ENCODE measurements at regions not wholly inside any gene's neighbourhood (a gene's known extent, or its start where the extent isn't known, plus 50 kb on each side); places are given as distances from the start of the nearest gene placed in this dataset.

DNA sequence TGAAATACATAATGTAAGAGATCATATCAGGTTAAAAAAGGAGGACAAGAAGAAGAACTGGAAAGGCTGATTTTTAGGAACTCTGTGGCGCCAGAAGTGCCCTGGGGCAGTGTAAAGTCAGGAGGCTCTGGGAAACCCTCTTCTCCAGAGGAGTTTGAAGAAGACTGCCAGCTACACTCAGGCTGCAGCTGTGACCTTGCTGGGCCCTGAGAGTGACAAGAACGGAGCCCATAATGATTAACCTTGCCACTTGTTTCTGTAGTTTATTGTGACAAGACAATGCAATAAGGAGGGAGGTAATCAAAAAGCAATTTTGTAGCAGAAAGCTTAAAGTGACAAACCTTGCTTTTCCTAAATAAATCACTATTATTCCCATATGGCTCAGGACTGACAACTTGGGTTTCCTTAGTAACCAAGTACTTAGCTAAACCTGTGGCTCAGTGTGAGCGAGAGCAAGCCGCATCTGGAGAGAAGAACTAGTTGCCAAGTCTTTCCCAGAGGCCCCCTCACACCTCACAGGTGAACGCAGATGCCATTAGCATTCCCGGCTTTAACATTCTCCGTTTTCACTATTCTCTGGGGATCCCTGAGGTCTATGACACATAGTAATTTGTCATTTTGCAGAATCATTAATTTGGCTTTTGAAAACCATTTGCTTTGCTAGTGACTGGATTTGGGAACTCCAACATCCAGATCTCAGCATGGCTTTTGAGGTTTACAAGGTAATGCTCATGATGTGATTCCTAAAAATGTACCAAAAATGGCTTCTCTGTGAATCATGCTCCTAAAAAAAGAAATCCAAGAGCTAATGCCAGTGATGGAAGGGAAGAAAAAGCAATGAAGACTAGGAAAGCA lies 115.9 kb downstream of the OMA1 start:
- no peak for DNase-seq

DNA sequence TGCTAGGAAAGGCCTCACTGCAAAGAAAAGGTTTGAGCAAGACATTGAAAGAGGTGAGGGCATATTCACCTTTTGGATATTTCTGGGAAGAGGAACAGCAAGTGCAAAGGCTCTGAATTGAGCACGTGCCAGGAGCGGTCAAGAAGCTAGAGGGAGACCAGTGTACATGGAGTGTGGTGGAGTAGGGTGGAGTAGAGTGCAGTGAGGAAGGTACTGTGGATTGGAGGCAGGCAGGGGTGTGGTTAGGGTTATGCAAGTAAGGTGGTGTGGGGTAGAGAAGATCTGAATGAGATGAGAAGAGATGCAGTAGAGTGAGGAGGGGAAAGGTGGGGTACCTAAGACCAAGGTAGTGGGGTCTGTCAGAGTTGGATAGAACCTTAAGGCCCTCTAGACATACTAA lies 119.6 kb downstream of the OMA1 start:
- no peak for DNase-seq

DNA sequence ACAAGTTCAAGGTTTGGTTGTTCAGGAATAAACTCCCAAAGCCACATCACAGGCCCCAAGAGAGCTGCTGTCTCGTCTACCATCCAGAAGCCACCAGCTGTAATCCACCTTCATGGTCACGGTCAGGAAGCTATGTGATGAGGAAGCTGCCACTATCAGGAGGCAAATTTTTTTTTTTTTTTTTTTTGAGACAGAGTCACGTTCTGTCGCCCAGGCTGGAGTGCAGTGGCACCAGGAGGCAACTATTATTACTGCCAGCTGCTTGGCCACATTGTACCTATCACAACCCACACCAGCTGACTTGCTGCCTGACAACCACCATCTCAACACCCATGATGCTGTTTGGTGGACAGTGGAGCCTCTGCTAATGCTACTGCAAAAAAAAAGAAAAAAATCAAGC lies 124.1 kb downstream of the OMA1 start:
- DNase-seq = no peak

DNA sequence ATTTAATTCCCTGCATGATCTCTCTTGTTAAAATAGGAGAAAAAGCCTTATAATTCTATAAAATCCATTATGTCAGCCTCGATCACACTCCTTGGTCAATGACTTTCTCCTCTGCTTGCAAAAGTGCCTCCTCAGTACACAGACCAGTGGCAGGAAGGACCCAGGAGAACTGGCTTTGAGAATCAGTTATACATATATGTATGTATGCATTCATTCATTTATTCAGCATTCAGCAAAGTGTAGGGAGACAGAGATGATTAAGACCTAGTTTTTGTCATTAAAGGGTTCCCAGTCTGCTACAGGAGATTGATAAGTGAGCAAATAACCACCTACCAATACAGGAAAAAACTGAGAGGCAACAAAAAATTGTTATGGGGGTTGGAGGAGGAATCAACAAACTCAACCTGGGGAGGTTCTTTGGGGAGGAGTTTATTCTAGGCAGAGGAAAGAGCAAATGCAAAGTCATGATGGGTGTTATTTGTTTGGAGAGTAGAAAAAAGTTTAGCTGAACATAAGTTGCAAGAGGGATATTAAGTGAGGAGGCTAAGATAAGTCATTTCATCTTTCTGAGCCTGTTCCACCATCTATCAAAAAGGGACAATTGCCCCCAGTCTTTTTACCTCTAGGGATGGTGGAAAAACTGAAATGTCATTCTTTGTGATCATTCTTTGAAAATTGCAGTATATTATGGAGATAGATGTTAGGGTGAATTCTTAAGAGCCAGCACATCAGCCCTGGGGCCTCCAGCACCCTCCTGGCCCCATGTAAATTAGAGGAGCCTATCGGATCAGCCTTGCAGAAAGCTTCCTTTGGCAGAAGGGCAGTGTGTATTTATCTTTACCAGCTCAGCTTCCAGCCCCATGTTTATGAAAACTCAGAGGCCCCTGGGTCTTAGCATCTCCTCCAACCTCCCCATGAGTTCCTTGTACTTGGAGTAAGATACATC lies 128.0 kb downstream of the OMA1 start:
- DNase-seq = no peak

DNA sequence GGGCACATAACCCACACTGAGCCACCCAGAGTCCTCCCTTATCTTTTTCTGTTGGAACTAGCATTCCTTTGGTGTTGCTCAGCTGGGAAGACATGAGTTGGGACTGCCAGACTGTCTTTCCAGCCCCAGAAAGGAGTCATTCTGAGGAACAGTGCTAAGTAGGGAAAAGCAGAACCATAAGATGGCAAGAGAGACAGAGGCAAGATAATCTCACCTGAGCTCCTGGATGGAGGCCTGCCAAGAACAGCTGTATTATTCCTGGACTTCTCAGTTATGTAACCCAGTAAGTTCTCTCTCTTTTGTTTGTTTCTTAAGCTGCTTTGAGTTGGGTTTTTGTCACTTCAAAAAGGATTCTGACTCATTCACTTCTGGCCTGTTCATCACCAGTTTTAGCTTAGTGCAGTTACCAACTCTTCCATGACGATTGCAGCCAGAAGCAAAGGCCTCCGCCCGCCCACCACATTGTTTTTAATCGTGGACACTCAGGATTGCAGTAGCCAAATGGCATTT lies 134.4 kb downstream of the OMA1 start:
- DNase-seq = no peak

DNA sequence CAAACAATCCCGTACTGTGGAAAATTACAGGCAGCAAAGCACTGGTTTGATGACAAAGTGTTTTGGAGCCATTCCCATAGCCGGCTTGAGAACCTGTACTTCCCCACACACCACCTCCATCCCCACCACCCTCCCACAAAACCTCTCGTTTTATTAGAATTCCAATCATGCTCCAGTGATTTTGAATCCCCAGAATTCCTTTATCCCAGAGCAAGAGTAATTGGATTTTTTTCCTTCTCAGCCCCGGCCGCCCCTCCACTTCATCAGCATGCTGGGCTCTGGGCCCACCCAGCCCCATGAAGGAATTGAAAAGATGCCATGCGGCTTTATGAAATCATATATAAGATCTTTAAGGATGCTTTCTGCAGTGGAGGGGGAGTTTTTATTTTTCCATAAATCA lies 136.6 kb downstream of the OMA1 start:
- DNase-seq = no peak

DNA sequence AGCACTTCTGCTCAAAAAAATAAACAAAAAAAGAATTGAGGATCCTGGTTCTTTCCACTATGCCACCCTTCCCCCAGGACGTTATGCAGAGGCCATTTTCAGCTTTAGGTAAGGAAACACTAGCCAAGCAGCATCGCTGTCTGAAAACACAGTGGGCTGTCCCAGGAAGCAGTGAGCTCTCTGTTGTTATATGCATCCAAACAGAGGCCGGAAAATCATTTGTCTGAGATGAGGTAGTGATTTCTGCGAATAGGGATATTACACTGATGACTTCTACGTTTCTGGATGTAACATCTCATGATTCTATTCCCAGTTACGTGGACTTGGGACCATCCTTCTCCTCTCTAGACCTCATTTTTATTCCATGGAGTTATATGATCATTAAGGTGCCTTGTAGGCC lies 137.2 kb downstream of the OMA1 start:
- DNase-seq = no peak

DNA sequence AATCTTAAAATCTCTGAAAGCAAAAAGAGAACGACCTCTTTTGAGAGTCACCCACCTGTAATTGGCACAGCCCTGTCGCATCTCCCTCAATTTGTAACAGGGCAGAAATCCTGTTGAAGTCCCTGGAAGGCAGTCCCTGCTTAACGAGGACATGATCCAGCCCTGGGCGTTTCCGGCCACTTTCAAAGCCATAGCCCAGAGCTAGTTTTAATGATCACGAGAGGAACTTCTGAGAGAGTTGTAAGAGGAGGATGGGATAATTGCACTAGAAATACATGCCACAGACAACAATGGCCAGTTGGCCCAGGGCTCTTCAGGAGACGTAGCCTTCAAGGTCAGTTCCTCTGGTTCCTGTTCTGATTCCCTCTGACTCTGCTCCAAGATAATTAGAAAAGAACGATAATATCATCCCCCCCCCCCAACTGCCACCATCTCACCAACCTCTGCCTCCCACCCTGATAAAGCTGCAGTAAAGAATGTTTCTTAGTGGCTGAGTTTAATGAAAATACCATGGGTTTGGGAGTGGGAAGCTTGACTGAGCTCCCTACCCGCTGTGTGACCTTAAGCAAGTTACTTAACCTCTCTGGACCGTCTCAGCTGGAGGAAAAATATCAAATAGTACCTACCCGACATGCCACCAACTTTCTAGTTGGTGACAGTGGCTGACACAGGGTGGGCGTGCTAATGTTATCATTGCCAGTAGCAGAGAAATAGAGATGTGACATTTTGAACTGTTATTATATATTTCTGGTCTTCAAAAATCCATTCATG lies 140.0 kb downstream of the OMA1 start:
- DNase-seq = no peak

DNA sequence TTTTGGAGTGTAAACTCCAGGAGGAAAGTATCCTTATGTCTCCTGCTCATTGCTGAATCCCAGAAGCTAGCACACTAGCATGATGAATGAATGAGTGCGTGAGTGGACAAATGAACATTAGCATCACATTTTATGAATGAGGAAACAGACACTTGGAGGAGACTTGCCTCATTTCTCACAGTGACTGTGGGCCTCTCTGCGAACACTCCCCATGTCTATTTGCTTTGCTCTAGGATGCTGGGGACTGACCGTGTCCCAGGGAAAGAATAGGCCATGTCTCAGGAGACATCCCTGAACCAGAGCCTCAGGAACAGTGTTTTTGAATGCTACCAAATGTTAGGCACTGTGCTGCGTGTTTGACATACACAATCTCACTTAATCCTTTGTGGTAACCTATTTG lies 140.9 kb downstream of the OMA1 start:
- DNase-seq = no peak

DNA sequence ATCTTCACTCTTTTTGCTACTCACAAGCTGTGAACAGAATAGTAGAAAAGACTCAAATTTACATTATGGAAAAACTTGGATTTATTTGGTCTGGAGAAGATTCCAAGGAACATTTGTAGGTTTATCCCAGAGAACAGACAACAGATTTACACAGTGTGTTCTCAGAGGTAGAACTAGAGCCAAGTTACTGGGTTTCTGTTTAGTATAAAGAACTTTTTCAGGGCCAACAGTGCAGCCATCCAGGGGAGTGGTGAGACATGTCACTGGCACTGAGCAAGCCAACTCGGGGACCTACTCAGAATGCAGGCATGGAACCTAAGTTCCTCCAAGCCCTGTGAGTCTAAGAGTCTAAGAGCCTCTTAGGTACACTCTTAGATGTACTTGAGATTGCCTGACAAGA lies 142.6 kb downstream of the OMA1 start:
- DNase-seq = no peak

DNA sequence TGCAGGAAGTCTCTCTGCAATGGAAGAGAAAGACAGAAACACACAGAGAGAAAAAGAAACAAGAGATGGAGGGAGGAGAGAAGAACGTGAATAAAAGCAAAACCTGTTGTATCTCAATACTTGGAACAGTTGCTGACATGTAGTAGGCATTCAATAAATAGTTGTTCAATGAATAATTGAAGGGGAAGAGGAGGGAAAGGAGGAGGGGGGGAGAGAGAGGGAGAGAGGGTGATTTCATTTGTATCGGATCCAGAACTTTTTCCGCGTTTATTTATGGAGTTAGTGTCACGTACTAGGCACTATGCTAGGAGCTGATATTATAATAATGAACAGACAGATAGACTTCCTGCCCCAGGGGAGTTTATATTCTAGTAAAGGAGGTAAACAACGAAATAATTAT lies 144.1 kb downstream of the OMA1 start:
- no peak for DNase-seq

DNA sequence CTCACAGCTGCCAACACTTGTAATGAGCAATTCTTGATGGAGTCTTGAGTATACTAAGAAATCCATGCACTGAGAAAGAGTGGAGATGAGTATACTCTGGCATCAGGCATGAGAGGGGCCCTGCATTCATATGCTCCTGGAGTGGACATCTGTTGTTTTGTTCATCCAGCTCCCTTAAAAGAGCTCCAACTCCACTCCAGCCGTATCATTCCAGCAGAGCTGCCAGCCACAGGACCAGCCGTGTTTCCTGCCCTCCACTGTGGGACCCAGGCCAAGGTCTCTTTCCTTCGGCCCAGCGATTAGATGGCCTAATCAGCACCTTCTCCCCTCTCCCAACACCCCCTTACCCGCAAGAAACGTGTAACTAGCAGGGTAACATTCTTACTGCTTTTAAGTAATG lies 144.5 kb downstream of the OMA1 start:
- no peak for DNase-seq

DNA sequence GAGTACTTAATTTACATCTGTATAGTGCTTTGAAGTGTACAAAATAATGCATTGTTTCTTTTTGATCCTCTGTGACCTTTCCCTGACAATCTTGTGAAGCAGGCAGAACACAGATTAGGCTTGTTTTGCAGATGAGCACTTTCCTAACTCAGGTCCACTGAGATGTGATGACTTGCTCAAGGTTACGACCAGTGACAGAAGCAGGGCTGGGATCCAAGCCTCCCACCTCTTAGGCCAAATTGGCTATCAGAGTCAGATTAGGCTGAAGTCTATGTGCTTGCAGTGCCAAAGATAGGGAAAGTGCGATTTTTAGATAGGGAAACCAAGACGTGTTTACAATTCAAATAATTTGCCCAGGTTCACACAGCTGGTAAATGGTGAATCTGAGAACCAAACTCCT lies 147.3 kb downstream of the OMA1 start:
- DNase-seq = no peak

DNA sequence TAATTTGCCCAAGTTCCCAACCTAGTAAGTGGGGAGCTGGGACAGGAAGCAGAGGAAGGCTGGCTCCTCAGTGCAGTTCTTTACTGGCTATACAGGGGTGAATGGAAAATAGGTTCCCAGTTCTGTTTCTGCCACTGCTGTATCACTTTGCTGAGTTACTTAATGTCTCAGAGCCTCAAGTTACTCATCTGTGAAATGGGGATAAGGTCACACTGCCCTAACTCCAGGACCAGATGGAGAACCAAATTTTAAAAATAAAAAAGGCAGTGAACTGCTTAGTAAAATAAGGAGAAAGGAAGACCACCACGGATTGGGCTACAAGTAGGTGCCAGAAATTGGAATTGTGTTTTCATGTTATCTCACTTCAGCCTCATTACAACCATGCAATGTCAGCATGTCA lies 147.8 kb downstream of the OMA1 start:
- DNase-seq = no peak

DNA sequence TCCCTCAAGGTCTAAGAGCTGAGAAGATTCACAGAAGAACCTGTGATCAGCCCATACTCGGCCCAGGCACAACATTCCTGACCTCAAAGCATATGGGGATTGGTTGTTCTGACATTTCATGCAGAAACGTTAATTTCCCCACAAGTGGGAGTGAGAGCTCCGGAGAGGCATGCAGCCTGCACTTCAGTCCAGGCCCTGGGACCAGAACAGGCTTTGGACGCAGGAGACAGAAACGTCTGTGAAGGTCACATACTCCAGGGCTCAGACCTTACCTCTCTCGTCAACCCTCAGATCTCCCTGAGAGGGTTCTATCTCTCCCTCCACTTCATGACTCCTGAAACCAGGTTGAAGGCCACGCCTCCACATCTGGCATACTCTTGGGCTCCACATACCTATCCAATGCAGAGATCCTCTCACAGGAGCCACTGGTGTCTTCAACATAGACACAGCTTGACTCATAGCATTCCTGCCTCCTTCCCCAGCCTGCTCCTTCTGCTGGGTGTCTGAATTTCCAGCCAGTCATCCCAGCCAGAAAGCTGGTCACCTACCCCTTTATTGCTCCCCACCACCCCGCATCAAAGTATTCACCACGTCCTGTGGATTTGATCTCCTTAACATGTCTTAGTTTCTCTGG lies 149.2 kb downstream of the OMA1 start:
- DNase-seq = no peak

DNA sequence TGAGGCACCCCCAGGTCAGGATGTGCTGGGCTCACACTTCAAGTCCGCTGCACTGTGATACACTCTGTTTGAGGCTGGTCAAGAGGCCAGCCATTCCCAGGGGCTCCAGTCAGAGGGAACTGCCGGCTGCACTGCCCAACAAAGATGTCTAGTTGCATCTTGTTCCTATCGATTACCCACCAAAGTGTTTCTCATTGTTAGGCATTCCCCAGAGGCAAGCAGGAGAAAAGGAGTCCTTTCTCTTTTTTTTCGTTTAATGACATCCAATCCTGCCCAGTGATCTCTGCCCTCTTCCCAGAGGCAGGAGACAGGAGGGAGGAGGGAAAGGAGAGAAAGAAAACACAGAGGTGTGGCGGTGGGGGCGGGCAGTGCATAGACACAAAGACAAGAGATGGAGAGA lies 150.4 kb downstream of the OMA1 start:
- DNase-seq = no peak

DNA sequence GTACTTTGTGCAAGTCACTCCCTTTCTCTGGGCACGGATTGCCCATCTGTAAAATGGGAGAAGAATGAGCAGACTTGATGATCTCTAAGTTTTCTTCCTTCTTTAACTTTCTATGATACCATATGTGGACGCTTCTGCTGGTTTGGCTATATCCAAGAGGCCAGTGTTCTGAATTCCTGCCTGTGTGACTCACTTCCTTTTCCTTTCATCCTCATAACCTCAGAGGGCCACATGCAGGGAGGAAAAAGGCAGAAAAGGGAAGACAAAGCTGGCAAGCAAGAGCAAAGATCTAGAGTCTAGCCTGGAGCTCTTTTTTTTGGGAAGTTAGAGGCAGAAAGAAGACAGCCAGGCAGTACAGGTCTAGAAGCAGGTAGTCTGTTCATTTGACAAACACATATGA lies 151.2 kb downstream of the OMA1 start:
- DNase-seq = no peak

DNA sequence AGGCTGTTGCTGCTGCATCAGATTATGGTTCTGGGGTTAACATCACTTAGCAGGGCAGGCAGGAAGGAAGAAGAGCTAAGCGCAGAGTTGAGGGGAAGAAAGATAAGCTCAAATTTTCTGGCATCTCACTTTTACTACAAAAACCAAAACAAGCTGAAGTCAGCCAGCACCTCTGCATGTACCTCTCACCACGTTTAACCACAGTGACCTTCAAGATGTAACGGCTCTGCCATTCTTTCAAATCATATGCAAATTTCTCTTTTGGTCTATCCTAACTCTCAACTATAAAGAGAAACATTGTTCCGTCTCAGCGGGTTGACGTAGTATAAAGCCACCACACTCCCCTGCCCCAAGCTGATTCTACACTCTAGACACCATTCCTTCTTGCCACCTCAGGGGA lies 154.4 kb downstream of the OMA1 start:
- no peak for DNase-seq

DNA sequence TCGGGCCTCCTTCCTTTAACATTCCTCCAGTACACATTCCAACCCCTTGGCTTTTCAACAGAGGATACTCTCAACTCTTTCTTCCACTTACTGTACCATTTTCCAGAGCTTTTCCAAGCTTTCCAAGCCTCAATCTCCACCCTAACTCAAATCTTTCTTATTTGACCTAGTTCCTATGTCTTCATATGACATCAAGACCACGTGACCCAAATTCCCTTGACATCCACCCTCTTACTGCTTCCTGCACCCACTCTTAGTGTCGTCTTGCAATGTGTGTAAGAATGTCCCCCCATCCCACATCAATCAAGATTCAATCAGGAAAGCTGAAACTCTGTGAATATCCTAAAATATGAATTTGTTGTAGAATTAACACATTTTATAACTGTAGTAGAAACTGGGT lies 155.0 kb downstream of the OMA1 start:
- no peak for DNase-seq

DNA sequence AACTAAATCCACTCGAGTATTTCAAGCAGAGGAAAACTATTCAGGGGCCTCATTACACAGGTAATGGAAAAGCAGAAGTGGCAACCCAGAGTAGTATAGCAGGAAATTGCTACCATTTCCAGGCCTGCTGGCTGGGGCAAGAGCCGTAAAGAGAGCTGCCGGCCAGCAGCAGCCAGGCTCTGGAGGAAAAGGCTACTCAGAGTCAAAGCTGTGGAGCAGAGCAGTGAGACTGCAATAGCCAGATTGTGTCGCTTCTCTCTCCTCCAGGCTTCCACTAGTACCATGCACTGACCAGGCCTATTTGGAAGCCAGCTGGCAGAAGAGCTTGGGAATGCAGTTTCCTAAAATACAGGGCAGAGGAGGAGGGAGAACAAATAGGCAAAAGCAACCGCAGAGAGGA lies 155.5 kb downstream of the OMA1 start:
- no peak for DNase-seq

DNA sequence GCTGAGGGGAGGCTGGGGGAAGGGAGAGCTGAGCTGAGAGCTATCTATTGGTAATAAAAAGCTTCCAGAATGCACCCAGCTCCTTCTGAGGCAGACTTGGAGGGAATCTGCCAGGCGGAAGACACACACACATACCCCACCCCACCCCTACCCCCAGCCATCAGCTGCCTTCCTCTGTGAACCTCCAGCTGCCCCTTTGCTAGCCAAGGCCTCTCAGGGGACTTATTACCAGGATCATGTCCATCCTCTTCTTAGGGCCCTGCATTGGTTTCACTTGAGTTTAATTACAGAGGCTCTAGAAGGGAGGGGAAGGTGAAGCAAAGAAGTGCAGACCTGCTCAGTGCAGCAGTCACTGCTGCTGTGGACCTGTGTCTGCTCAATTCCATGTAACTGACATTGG lies 156.4 kb downstream of the OMA1 start:
- DNase-seq = no peak

DNA sequence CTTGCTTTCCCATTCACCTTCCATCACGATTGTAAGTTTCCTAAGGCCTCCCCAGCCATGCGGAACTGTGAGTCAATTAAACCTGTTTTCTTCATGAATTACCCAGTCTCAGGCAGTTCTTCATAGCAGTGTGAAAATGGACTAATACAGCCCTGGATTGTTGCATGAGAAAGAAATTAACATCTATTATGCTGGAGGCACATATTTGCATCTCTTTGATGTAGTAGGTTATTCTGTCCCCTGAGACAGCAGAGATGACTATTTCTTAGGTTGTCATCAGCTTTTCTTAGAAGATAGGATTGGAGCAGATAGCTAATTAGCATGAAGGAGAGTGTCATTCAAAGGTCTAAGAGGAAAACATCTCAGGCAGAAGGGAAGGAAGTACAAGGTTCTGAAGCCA lies 166.2 kb downstream of the OMA1 start:
- no peak for DNase-seq

DNA sequence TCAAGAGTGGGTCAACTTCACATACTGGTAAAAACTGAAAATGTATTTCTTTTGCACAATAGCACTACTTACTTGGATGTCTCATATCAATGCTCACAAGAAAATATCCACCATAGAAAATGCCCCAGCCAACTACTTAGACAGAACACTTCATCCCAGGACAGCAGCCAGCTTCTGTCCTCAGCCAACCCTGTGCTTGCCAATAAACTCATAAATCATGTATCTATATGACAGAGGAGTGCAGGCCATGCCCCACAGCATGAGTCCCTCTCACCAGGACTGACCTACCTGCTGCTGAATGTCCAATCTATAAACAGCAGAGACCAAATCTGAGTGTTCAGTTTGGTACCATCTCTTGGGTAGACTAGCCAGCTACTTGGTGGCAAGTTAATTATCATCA lies 179.3 kb downstream of the OMA1 start:
- no peak for DNase-seq
